ENCODE measurements at regions not wholly inside any gene's neighbourhood (a gene's known extent, or its start where the extent isn't known, plus 50 kb on each side); places are given as distances from the start of the nearest gene placed in this dataset.

GRCh38 chr10:30553626-30554439 is 75.7 kb downstream of the LYZL2 start (continued):
- peak; percentile 94 for TF ChIP-seq USF1 (CRISPR knock-in tag; IDR thresholded peaks at IDR 0.05)
- TF ChIP-seq MAFK (IDR thresholded peaks at IDR 0.05; ENCODE audit: low read length), result peak; percentile 24; the same call in 1 of the 2 replicates
- TF ChIP-seq, protein P1, sequence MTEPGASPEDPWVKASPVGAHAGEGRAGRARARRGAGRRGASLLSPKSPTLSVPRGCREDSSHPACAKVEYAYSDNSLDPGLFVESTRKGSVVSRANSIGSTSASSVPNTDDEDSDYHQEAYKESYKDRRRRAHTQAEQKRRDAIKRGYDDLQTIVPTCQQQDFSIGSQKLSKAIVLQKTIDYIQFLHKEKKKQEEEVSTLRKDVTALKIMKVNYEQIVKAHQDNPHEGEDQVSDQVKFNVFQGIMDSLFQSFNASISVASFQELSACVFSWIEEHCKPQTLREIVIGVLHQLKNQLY (CRISPR knock-in tag; conservative IDR thresholded peaks at IDR 0.05), result no peak
- peak; percentile 3; the same call in 1 of the 2 replicates for TF ChIP-seq MAFG (tag; conservative IDR thresholded peaks at IDR 0.05)
- 0 out of 2 replicates have a peak, but pooled peaks have one; percentile 53 for TF ChIP-seq ELF4 (CRISPR knock-in tag; IDR thresholded peaks at IDR 0.05)
- peak; percentile 31; the same call in 1 of the 2 replicates for TF ChIP-seq KLF6 (CRISPR knock-in tag; IDR thresholded peaks at IDR 0.05; ENCODE audit: borderline replicate concordance)
- TF ChIP-seq, protein P2, sequence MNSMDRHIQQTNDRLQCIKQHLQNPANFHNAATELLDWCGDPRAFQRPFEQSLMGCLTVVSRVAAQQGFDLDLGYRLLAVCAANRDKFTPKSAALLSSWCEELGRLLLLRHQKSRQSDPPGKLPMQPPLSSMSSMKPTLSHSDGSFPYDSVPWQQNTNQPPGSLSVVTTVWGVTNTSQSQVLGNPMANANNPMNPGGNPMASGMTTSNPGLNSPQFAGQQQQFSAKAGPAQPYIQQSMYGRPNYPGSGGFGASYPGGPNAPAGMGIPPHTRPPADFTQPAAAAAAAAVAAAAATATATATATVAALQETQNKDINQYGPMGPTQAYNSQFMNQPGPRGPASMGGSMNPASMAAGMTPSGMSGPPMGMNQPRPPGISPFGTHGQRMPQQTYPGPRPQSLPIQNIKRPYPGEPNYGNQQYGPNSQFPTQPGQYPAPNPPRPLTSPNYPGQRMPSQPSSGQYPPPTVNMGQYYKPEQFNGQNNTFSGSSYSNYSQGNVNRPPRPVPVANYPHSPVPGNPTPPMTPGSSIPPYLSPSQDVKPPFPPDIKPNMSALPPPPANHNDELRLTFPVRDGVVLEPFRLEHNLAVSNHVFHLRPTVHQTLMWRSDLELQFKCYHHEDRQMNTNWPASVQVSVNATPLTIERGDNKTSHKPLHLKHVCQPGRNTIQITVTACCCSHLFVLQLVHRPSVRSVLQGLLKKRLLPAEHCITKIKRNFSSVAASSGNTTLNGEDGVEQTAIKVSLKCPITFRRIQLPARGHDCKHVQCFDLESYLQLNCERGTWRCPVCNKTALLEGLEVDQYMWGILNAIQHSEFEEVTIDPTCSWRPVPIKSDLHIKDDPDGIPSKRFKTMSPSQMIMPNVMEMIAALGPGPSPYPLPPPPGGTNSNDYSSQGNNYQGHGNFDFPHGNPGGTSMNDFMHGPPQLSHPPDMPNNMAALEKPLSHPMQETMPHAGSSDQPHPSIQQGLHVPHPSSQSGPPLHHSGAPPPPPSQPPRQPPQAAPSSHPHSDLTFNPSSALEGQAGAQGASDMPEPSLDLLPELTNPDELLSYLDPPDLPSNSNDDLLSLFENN (IDR thresholded peaks at IDR 0.05; ENCODE audit: low read depth in 2 of 2, low read length in 2 of 2), result 0 out of 4 replicates have a peak, but pooled peaks of 1 of the 2 experiments have one; percentile 14
- TF ChIP-seq BHLHE40 (IDR thresholded peaks at IDR 0.05; ENCODE audit: low read length), result peak; percentile 97
- TF ChIP-seq JUNB (CRISPR knock-in tag; conservative IDR thresholded peaks at IDR 0.05), result no peak
- TF ChIP-seq THRB (CRISPR knock-in tag; conservative IDR thresholded peaks at IDR 0.05), result 0 out of 2 replicates have a peak, but pooled peaks have one; percentile 35
- no peak for TF ChIP-seq E2F4 (CRISPR knock-in tag; IDR thresholded peaks at IDR 0.05; ENCODE audit: low read depth)
- TF ChIP-seq BMI1 (IDR thresholded peaks at IDR 0.05; ENCODE audit: low read length), result no peak
- TF ChIP-seq MYNN (IDR thresholded peaks at IDR 0.05), result no peak
- TF ChIP-seq MYNN (CRISPR knock-in tag; IDR thresholded peaks at IDR 0.05), result no peak
- TF ChIP-seq HCFC1 (IDR thresholded peaks at IDR 0.05; ENCODE audit: low read depth, low read length), result 0 out of 2 replicates have a peak, but pooled peaks have one; percentile 9
- TF ChIP-seq MAX (CRISPR knock-in tag; IDR thresholded peaks at IDR 0.05), result peak; percentile 30; the same call in 1 of the 2 replicates
- TF ChIP-seq HDAC1 (IDR thresholded peaks at IDR 0.05), result 0 out of 4 replicates have a peak, but pooled peaks of 1 of the 2 experiments have one; percentile 13
- TF ChIP-seq POLR2A (conservative IDR thresholded peaks at IDR 0.05), result peak; percentile 36
- TF ChIP-seq NFRKB (IDR thresholded peaks at IDR 0.05; ENCODE audit: low read depth), result peak; percentile 74; the same call in 1 of the 2 replicates
- peak; percentile 97 to 99 for TF ChIP-seq FOXK2 (conservative IDR thresholded peaks at IDR 0.05 in 1 of 2, IDR thresholded peaks at IDR 0.05 in 1 of 2; ENCODE audit: low read depth in 2 of 2)

All from K562 (cell line).